K562 (cell line): ENCODE measurements at regions not wholly inside any gene's neighbourhood (a gene's known extent, or its start where the extent isn't known, plus 50 kb on each side); places are given as distances from the start of the nearest gene placed in this dataset.

Source experiments
- BRCA1 ChIP-seq, 2 experiments: fragments of 450-650 bp in 1 of 2; sonication (generic) in 1 of 2; formaldehyde crosslinking in 1 of 2; IDR thresholded peaks; 2 replicates each; pipeline versions ENCODE4 v1.5.0 to v1.6.1; 2017 to 2020; ENCODE audit warnings: mild to moderate bottlenecking in 1 of 2, missing genetic modification reagents in 1 of 2
- BRD9 ChIP-seq: fragments of 450-650 bp; IDR thresholded peaks from 2 replicates; pipeline ENCODE4 v1.6.1; 2018; ENCODE audit warnings: low read depth; ENCODE audit not compliant: partially characterized antibody
- CSDE1 ChIP-seq, 2 experiments: fragments of 450-650 bp; IDR thresholded peaks; 2 replicates each; pipeline ENCODE4 v1.6.1; 2016; ENCODE audit warnings: mild to moderate bottlenecking in 1 of 2
- DPF2 ChIP-seq: fragments of 450-650 bp; IDR thresholded peaks from 2 replicates; pipeline ENCODE4 v1.6.1; 2016
- FOSL1 ChIP-seq: fragments of 200-800 bp; sonication (Bioruptor generic); conservative IDR thresholded peaks from 2 replicates; pipeline ENCODE4 v1.6.1; 2016; ENCODE audit warnings: missing genetic modification characterization, missing compliant biosample characterization
- HDAC2 ChIP-seq: fragments of 450-650 bp; IDR thresholded peaks from 2 replicates; pipeline ENCODE4 v1.6.1; 2016; ENCODE audit warnings: mild to moderate bottlenecking
- POLR2A ChIP-seq: fragments of 450-650 bp; conservative IDR thresholded peaks from 2 replicates; pipeline ENCODE4 v1.6.1; 2016
- SMAD4 ChIP-seq: fragments of 250-450 bp; sonication (Bioruptor Pico); conservative IDR thresholded peaks from 2 replicates; pipeline ENCODE4 v1.8.0; 2021; ENCODE audit warnings: inconsistent platforms, mild to moderate bottlenecking, moderate library complexity
- SOX6 ChIP-seq: fragments of 450-650 bp; IDR thresholded peaks from 2 replicates; pipeline ENCODE4 v1.6.1; 2014; ENCODE audit warnings: mild to moderate bottlenecking
- TAF9B ChIP-seq: fragments of 450-650 bp; IDR thresholded peaks from 2 replicates; pipeline ENCODE4 v1.6.1; 2018; ENCODE audit warnings: mild to moderate bottlenecking; ENCODE audit not compliant: partially characterized antibody
- ZNF76 ChIP-seq: fragments of 250-450 bp; sonication (Bioruptor Pico); IDR thresholded peaks from 2 replicates; pipeline ENCODE4 v1.4.0; 2020; ENCODE audit warnings: mild to moderate bottlenecking, moderate library complexity, borderline replicate concordance
- TF ChIP-seq, protein P1 (sequence below): fragments of 250-450 bp; sonication (Bioruptor Pico); IDR thresholded peaks from 2 replicates; pipeline ENCODE4 v1.4.0; 2020; ENCODE audit warnings: borderline replicate concordance
- TF ChIP-seq, protein P2 (sequence below): fragments of 150-350 bp; IDR thresholded peaks from 2 replicates; pipeline ENCODE4 v1.6.1; 2014; ENCODE audit warnings: low read depth, mild to moderate bottlenecking, low read length, borderline replicate concordance
- TF ChIP-seq, protein P3 (sequence below): fragments of 450-650 bp; IDR thresholded peaks from one replicate; pipeline ENCODE4 v1.6.1; 2018; ENCODE audit warnings: mild to moderate bottlenecking, moderate library complexity; ENCODE audit not compliant: partially characterized antibody
- TF ChIP-seq, protein P4 (sequence below): sonication (generic); formaldehyde crosslinking; IDR thresholded peaks from 2 replicates; pipeline ENCODE4 v1.8.0; 2022; ENCODE audit warnings: missing genetic modification reagents, mild to moderate bottlenecking, moderate library complexity, borderline replicate concordance
- TF ChIP-seq, protein P5 (sequence below), 2 experiments: fragments of 450-650 bp; IDR thresholded peaks; 2 replicates each; pipeline ENCODE4 v1.6.1; 2018; ENCODE audit warnings: mild to moderate bottlenecking in 2 of 2, low read depth in 1 of 2; ENCODE audit not compliant: partially characterized antibody in 2 of 2

DNA sequence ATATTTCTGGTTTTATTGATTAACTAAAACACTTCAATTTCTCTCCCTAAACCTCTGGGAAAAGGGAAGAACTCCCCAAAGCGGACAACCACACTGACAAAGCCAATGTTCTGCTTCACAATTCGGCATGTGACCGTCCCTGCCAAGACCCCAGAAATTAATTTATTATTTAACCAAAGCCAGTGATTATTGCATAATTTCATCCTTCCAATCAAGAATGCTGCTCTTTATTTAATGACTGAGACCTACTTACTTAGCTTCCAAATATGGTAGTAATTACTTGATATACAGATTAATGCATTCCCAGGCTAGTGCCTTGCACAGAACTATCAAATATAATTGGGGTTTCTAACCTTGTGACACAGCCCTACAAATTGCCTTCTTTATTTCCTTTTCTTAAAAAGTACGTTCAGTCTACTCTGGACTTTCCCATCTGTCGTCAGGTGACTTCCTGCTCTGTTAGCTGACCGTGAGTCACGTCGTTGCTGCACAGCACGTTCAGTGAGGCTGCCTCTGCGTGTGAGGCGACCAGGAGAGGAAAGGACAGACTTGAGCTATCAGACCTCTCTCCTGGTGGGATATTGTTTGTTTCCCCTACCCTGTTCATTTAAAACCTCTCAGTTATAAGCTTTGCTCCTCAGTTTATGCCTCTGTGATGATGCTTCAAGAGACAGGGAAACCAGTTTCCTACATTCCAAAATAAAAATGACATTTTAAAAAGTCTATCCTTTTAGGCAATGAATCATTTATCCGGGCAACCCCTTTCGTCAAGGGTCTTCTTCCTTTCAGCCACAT is 55.7 kb upstream of the TNFAIP3 start (continued):
- TF ChIP-seq, protein P1, sequence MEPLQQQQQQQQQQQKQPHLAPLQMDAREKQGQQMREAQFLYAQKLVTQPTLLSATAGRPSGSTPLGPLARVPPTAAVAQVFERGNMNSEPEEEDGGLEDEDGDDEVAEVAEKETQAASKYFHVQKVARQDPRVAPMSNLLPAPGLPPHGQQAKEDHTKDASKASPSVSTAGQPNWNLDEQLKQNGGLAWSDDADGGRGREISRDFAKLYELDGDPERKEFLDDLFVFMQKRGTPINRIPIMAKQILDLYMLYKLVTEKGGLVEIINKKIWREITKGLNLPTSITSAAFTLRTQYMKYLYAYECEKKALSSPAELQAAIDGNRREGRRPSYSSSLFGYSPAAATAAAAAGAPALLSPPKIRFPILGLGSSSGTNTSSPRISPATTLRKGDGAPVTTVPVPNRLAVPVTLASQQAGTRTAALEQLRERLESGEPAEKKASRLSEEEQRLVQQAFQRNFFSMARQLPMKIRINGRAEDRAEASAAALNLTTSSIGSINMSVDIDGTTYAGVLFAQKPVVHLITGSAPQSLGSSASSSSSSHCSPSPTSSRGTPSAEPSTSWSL (CRISPR knock-in tag), result 0 out of 2 replicates have a peak, but pooled peaks have one; percentile 43
- peak; percentile 59; the same call in 1 of the 2 replicates for TF ChIP-seq POLR2A
- TF ChIP-seq ZNF76 (CRISPR knock-in tag), result 0 out of 2 replicates have a peak, but pooled peaks have one; percentile 42
- peak; percentile 73 for TF ChIP-seq DPF2
- TF ChIP-seq SMAD4 (CRISPR knock-in tag), result peak; percentile 72
- TF ChIP-seq, protein P2, sequence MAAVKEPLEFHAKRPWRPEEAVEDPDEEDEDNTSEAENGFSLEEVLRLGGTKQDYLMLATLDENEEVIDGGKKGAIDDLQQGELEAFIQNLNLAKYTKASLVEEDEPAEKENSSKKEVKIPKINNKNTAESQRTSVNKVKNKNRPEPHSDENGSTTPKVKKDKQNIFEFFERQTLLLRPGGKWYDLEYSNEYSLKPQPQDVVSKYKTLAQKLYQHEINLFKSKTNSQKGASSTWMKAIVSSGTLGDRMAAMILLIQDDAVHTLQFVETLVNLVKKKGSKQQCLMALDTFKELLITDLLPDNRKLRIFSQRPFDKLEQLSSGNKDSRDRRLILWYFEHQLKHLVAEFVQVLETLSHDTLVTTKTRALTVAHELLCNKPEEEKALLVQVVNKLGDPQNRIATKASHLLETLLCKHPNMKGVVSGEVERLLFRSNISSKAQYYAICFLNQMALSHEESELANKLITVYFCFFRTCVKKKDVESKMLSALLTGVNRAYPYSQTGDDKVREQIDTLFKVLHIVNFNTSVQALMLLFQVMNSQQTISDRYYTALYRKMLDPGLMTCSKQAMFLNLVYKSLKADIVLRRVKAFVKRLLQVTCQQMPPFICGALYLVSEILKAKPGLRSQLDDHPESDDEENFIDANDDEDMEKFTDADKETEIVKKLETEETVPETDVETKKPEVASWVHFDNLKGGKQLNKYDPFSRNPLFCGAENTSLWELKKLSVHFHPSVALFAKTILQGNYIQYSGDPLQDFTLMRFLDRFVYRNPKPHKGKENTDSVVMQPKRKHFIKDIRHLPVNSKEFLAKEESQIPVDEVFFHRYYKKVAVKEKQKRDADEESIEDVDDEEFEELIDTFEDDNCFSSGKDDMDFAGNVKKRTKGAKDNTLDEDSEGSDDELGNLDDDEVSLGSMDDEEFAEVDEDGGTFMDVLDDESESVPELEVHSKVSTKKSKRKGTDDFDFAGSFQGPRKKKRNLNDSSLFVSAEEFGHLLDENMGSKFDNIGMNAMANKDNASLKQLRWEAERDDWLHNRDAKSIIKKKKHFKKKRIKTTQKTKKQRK, result no peak
- TF ChIP-seq, protein P3, sequence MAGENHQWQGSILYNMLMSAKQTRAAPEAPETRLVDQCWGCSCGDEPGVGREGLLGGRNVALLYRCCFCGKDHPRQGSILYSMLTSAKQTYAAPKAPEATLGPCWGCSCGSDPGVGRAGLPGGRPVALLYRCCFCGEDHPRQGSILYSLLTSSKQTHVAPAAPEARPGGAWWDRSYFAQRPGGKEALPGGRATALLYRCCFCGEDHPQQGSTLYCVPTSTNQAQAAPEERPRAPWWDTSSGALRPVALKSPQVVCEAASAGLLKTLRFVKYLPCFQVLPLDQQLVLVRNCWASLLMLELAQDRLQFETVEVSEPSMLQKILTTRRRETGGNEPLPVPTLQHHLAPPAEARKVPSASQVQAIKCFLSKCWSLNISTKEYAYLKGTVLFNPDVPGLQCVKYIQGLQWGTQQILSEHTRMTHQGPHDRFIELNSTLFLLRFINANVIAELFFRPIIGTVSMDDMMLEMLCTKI, result no peak
- TF ChIP-seq FOSL1 (tag), result peak; percentile 94
- TF ChIP-seq, protein P4, sequence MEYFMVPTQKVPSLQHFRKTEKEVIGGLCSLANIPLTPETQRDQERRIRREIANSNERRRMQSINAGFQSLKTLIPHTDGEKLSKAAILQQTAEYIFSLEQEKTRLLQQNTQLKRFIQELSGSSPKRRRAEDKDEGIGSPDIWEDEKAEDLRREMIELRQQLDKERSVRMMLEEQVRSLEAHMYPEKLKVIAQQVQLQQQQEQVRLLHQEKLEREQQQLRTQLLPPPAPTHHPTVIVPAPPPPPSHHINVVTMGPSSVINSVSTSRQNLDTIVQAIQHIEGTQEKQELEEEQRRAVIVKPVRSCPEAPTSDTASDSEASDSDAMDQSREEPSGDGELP (CRISPR knock-in tag), result peak; percentile 71; the same call in 1 of the 2 replicates
- no peak for TF ChIP-seq BRCA1 (IDR thresholded peaks at IDR 0.05)
- TF ChIP-seq BRCA1 (CRISPR knock-in tag; IDR thresholded peaks at IDR 0.05), result no peak
- TF ChIP-seq CSDE1 (IDR thresholded peaks at IDR 0.05), result no peak
- TF ChIP-seq, protein P5, sequence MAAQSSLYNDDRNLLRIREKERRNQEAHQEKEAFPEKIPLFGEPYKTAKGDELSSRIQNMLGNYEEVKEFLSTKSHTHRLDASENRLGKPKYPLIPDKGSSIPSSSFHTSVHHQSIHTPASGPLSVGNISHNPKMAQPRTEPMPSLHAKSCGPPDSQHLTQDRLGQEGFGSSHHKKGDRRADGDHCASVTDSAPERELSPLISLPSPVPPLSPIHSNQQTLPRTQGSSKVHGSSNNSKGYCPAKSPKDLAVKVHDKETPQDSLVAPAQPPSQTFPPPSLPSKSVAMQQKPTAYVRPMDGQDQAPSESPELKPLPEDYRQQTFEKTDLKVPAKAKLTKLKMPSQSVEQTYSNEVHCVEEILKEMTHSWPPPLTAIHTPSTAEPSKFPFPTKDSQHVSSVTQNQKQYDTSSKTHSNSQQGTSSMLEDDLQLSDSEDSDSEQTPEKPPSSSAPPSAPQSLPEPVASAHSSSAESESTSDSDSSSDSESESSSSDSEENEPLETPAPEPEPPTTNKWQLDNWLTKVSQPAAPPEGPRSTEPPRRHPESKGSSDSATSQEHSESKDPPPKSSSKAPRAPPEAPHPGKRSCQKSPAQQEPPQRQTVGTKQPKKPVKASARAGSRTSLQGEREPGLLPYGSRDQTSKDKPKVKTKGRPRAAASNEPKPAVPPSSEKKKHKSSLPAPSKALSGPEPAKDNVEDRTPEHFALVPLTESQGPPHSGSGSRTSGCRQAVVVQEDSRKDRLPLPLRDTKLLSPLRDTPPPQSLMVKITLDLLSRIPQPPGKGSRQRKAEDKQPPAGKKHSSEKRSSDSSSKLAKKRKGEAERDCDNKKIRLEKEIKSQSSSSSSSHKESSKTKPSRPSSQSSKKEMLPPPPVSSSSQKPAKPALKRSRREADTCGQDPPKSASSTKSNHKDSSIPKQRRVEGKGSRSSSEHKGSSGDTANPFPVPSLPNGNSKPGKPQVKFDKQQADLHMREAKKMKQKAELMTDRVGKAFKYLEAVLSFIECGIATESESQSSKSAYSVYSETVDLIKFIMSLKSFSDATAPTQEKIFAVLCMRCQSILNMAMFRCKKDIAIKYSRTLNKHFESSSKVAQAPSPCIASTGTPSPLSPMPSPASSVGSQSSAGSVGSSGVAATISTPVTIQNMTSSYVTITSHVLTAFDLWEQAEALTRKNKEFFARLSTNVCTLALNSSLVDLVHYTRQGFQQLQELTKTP (IDR thresholded peaks at IDR 0.05; ENCODE audit: low read depth in 1 of 2, partially characterized antibody in 2 of 2), result peak; percentile 62 to 78
- peak; percentile 72; the same call in 1 of the 2 replicates for TF ChIP-seq SOX6
- peak; percentile 51; the same call in 1 of the 2 replicates for TF ChIP-seq HDAC2
- peak; percentile 98 for TF ChIP-seq BRD9
- peak; percentile 78 for TF ChIP-seq TAF9B
